HepG2 (cell line): ENCODE measurements at regions not wholly inside any gene's neighbourhood (a gene's known extent, or its start where the extent isn't known, plus 50 kb on each side); places are given as distances from the start of the nearest gene placed in this dataset.

Experiments used
- ATAC-seq: fragments of 200-7000 bp; cut with Tn5 transposase; 3 replicates; pipeline ENCODE4 v1.9.1; 2020; ENCODE audit warnings: mild to moderate bottlenecking, moderate library complexity
- BruUV-seq: library from RNA; stranded (reverse); fragments of 400-500 nt; replicated peaks from 2 replicates; lab custom pipeline; 2021; lab: Mats Ljungman, UMichigan
- CTCF ChIA-PET: fragments of 300-600 bp; formaldehyde crosslinking; extraction: SDS; loops from one replicate; lab custom pipeline; 2021; ENCODE audit warnings: low total read pairs, inconsistent platforms, low intra/inter-chr PET ratio; lab: Yijun Ruan, JAX
- POLR2A ChIA-PET: fragments of 350-600 bp; sonication (Branson Sonifier 250); formaldehyde crosslinking; loops from one replicate; lab custom pipeline; 2020; ENCODE audit warnings: antibody characterized with exemption, inconsistent platforms; lab: Yijun Ruan, JAX
- DNase-seq: peaks from one replicate; pipeline ENCODE4 v3.0.0-alpha.2; 2015; ENCODE audit warnings: low spot score
- FAIRE-seq: peaks from 3 replicates; lab custom pipeline; 2011; peaks lifted over from hg19 to GRCh38; lab: Jason Lieb, UNC
- H2AFZ ChIP-seq: one replicate; pipeline ENCODE4 v1.6.1; 2011; ENCODE audit warnings: low read length, inconsistent platforms
- H3K27ac ChIP-seq: fragments of 300-600 bp; 3 replicates; pipeline ENCODE4 v1.8.0; 2011; ENCODE audit warnings: mixed run types, mild to moderate bottlenecking, mixed read lengths, low read length, inconsistent platforms; ENCODE audit not compliant: insufficient read depth; ENCODE audit errors: extremely low read length
- H3K27me3 ChIP-seq, 2 experiments: fragments of 200-600 bp in 1 of 2; 2 replicates in 1 of 2; 3 replicates in 1 of 2; pipeline versions ENCODE4 v1.6.0 to v1.8.0; 2011; ENCODE audit warnings: low read length in 2 of 2, mild to moderate bottlenecking in 2 of 2, moderate library complexity in 2 of 2, inconsistent platforms in 1 of 2; ENCODE audit not compliant: insufficient read depth in 2 of 2, control insufficient read depth in 1 of 2
- H3K36me3 ChIP-seq, 2 experiments: fragments of 200-600 bp in 1 of 2; replicated peaks in 1 of 2; 2 replicates in 1 of 2; 3 replicates in 1 of 2; pipeline versions ENCODE4 v1.5.1 to v1.8.0; 2011; ENCODE audit warnings: low read length in 2 of 2, inconsistent platforms in 1 of 2; ENCODE audit not compliant: insufficient read depth in 2 of 2, control insufficient read depth in 1 of 2
- H3K4me1 ChIP-seq: 2 replicates; pipeline ENCODE4 v1.5.1; 2012; ENCODE audit warnings: low read length, inconsistent platforms; ENCODE audit not compliant: insufficient read depth
- H3K4me2 ChIP-seq: 2 replicates; pipeline ENCODE4 v1.6.0; 2011; ENCODE audit warnings: low read depth, low read length, inconsistent platforms
- H3K4me3 ChIP-seq, 3 experiments: fragments of 200-600 bp in 1 of 3; sonication (generic), shearing (Covaris generic) in 1 of 3; replicated peaks in 1 of 3; 2 replicates each; pipeline ENCODE4 v1.5.1; 2011 to 2016; ENCODE audit warnings: low read length in 3 of 3, inconsistent platforms in 2 of 3, low read depth in 2 of 3, mild to moderate bottlenecking in 2 of 3, control low read depth in 1 of 3, mixed read lengths in 1 of 3; ENCODE audit not compliant: insufficient read depth in 1 of 3
- H3K79me2 ChIP-seq: one replicate; pipeline ENCODE4 v1.6.1; 2011; ENCODE audit warnings: low read length, inconsistent platforms; ENCODE audit not compliant: insufficient read depth
- H3K9ac ChIP-seq: 2 replicates; pipeline ENCODE4 v1.6.0; 2011; ENCODE audit warnings: mild to moderate bottlenecking, low read depth, low read length, inconsistent platforms; ENCODE audit not compliant: insufficient read depth
- H3K9me3 ChIP-seq: 2 replicates; pipeline ENCODE4 v1.5.1; 2012; ENCODE audit warnings: mild to moderate bottlenecking, low read length
- H4K20me1 ChIP-seq: 2 replicates; pipeline ENCODE4 v1.6.0; 2011; ENCODE audit warnings: inconsistent platforms, mild to moderate bottlenecking, low read length, moderate library complexity; ENCODE audit not compliant: insufficient read depth
- RXRB ChIP-seq: IDR thresholded peaks from 2 replicates; pipeline ENCODE4 v1.6.1; 2016; ENCODE audit warnings: borderline replicate concordance, missing genetic modification reagents, missing compliant biosample characterization
- ZNF205 ChIP-seq: IDR thresholded peaks from 2 replicates; pipeline ENCODE4 v1.6.1; 2018; ENCODE audit warnings: missing biosample characterization, missing genetic modification reagents
- ZNF30 ChIP-seq: sonication (generic); formaldehyde crosslinking; IDR thresholded peaks from 2 replicates; pipeline ENCODE4 v1.5.0; 2020; ENCODE audit warnings: mild to moderate bottlenecking, missing genetic modification reagents
- ZNF431 ChIP-seq: sonication (generic); formaldehyde crosslinking; IDR thresholded peaks from 2 replicates; pipeline ENCODE4 v1.9.0; 2022; ENCODE audit warnings: missing genetic modification reagents, low read depth, mild to moderate bottlenecking, borderline replicate concordance
- ZNF780A ChIP-seq: sonication (generic); formaldehyde crosslinking; IDR thresholded peaks from 2 replicates; pipeline ENCODE4 v1.8.0; 2022; ENCODE audit warnings: mild to moderate bottlenecking, missing genetic modification reagents, moderate library complexity
- WGBS: methylation state at CpG from one replicate; pipeline ENCODE4 v1.1.6; 2017; ENCODE audit warnings: low lambda C conversion rate; 5-methylcytosine and 5-hydroxymethylcytosine counted together
- in situ Hi-C: cut with HindIII; loops from 2 replicates; pipeline ENCODE4 v1.10.0; 2017; ENCODE audit warnings: low pct_unique_long_range_greater_than_20kb; ENCODE audit not compliant: extremely low pct_ligation_motif_present
- intact Hi-C: fragments of 100-400 bp; cut with micrococcal nuclease; formaldehyde crosslinking; loops from one replicate; pipeline ENCODE4 v1.10.0; 2022; ENCODE audit not compliant: unreplicated experiment
- TF ChIP-seq, protein P1 (sequence below): sonication (generic); formaldehyde crosslinking; IDR thresholded peaks from 2 replicates; pipeline ENCODE4 v1.4.0; 2020; ENCODE audit warnings: missing genetic modification reagents, borderline replicate concordance
- TF ChIP-seq, protein P2 (sequence below): sonication (generic); formaldehyde crosslinking; IDR thresholded peaks from 2 replicates; pipeline ENCODE4 v1.4.0; 2020; ENCODE audit warnings: missing genetic modification reagents
- TF ChIP-seq, protein P3 (sequence below): IDR thresholded peaks from 2 replicates; pipeline ENCODE4 v1.6.1; 2016; ENCODE audit warnings: mild to moderate bottlenecking, missing biosample characterization, missing genetic modification reagents
- TF ChIP-seq, protein P4 (sequence below): sonication (generic); formaldehyde crosslinking; IDR thresholded peaks from 2 replicates; pipeline ENCODE4 v1.4.0; 2020; ENCODE audit warnings: mild to moderate bottlenecking, missing genetic modification reagents
- TF ChIP-seq, protein P5 (sequence below): sonication (generic); formaldehyde crosslinking; IDR thresholded peaks from 2 replicates; pipeline ENCODE4 v1.5.0; 2020; ENCODE audit warnings: missing genetic modification reagents

DNA sequence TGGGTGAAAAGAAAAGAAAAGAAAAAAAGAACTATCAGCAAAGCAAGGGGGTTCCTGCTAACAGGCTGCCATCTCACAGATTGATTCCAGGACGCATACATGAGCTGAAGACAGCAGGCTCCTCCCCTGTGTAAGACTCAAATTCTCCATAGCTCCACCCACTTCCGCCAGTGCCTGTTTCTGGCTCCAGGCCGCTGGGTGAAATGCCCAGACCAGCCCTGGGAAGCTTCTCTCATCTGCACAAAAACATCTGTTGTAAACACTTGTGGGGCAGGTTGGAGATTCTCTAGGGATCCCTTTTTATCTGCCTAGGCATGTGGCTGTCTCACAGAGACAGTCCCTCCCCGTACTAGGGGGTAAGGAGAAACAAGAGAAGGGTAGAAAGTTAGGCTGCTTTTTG, 1054.4 kb upstream of the SPRY2 start (continued):
- TF ChIP-seq, protein P1, sequence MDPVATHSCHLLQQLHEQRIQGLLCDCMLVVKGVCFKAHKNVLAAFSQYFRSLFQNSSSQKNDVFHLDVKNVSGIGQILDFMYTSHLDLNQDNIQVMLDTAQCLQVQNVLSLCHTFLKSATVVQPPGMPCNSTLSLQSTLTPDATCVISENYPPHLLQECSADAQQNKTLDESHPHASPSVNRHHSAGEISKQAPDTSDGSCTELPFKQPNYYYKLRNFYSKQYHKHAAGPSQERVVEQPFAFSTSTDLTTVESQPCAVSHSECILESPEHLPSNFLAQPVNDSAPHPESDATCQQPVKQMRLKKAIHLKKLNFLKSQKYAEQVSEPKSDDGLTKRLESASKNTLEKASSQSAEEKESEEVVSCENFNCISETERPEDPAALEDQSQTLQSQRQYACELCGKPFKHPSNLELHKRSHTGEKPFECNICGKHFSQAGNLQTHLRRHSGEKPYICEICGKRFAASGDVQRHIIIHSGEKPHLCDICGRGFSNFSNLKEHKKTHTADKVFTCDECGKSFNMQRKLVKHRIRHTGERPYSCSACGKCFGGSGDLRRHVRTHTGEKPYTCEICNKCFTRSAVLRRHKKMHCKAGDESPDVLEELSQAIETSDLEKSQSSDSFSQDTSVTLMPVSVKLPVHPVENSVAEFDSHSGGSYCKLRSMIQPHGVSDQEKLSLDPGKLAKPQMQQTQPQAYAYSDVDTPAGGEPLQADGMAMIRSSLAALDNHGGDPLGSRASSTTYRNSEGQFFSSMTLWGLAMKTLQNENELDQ (CRISPR knock-in tag), result no peak

DNA sequence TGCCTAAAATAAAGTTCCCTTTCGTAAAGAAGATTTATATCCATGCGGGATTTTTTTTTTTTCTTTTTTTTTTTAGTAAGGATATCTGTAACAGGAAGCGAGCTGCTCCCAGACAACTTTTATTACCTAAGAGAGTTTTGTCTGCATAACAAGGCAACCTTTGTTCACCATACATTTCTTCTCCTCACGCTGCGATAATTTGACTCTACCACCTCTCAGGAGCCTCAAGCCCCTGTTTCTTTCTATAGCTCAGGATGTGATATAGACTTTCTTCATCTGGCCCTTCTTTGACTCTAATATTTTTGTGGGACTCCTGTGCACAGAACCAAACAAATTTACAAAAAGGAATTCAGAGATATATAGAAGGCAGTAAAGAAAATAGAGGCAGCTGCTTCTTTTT, 1053.7 kb upstream of the SPRY2 start:
- Histone ChIP-seq H3K9ac (no peak overlapping the region), H3K36me3 (no peaks in the 10 kb centered on the region), H3K27ac (no peak overlapping the region), H3K27me3 (no peaks in the 10 kb centered on the region), H3K79me2 (no peaks in the 10 kb centered on the region), H2AFZ (no peak overlapping the region), H3K4me3 (no peak overlapping the region), H3K4me1 (no peaks in the 10 kb centered on the region), H3K9me3 (no peaks in the 10 kb centered on the region), H3K4me2 (no peak overlapping the region), H4K20me1 (no peaks in the 10 kb centered on the region)
- POLR2A ChIA-PET, result no interaction called here
- DNase-seq (no peak), ATAC-seq (no peak), FAIRE-seq (no peak)
- in situ Hi-C loops (no loop called here), intact Hi-C loops (no loop called here)
- BruUV-seq, result no TSS peak
- CTCF ChIA-PET, result no interaction called here
- TF ChIP-seq ZNF780A (CRISPR knock-in tag), result no peak
- TF ChIP-seq, protein P2, sequence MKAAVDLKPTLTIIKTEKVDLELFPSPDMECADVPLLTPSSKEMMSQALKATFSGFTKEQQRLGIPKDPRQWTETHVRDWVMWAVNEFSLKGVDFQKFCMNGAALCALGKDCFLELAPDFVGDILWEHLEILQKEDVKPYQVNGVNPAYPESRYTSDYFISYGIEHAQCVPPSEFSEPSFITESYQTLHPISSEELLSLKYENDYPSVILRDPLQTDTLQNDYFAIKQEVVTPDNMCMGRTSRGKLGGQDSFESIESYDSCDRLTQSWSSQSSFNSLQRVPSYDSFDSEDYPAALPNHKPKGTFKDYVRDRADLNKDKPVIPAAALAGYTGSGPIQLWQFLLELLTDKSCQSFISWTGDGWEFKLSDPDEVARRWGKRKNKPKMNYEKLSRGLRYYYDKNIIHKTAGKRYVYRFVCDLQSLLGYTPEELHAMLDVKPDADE, result no peak
- TF ChIP-seq RXRB, result no peak
- TF ChIP-seq ZNF431, result no peak
- TF ChIP-seq, protein P3, sequence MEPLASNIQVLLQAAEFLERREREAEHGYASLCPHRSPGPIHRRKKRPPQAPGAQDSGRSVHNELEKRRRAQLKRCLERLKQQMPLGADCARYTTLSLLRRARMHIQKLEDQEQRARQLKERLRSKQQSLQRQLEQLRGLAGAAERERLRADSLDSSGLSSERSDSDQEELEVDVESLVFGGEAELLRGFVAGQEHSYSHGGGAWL (CRISPR knock-in tag), result no peak
- TF ChIP-seq, protein P4, sequence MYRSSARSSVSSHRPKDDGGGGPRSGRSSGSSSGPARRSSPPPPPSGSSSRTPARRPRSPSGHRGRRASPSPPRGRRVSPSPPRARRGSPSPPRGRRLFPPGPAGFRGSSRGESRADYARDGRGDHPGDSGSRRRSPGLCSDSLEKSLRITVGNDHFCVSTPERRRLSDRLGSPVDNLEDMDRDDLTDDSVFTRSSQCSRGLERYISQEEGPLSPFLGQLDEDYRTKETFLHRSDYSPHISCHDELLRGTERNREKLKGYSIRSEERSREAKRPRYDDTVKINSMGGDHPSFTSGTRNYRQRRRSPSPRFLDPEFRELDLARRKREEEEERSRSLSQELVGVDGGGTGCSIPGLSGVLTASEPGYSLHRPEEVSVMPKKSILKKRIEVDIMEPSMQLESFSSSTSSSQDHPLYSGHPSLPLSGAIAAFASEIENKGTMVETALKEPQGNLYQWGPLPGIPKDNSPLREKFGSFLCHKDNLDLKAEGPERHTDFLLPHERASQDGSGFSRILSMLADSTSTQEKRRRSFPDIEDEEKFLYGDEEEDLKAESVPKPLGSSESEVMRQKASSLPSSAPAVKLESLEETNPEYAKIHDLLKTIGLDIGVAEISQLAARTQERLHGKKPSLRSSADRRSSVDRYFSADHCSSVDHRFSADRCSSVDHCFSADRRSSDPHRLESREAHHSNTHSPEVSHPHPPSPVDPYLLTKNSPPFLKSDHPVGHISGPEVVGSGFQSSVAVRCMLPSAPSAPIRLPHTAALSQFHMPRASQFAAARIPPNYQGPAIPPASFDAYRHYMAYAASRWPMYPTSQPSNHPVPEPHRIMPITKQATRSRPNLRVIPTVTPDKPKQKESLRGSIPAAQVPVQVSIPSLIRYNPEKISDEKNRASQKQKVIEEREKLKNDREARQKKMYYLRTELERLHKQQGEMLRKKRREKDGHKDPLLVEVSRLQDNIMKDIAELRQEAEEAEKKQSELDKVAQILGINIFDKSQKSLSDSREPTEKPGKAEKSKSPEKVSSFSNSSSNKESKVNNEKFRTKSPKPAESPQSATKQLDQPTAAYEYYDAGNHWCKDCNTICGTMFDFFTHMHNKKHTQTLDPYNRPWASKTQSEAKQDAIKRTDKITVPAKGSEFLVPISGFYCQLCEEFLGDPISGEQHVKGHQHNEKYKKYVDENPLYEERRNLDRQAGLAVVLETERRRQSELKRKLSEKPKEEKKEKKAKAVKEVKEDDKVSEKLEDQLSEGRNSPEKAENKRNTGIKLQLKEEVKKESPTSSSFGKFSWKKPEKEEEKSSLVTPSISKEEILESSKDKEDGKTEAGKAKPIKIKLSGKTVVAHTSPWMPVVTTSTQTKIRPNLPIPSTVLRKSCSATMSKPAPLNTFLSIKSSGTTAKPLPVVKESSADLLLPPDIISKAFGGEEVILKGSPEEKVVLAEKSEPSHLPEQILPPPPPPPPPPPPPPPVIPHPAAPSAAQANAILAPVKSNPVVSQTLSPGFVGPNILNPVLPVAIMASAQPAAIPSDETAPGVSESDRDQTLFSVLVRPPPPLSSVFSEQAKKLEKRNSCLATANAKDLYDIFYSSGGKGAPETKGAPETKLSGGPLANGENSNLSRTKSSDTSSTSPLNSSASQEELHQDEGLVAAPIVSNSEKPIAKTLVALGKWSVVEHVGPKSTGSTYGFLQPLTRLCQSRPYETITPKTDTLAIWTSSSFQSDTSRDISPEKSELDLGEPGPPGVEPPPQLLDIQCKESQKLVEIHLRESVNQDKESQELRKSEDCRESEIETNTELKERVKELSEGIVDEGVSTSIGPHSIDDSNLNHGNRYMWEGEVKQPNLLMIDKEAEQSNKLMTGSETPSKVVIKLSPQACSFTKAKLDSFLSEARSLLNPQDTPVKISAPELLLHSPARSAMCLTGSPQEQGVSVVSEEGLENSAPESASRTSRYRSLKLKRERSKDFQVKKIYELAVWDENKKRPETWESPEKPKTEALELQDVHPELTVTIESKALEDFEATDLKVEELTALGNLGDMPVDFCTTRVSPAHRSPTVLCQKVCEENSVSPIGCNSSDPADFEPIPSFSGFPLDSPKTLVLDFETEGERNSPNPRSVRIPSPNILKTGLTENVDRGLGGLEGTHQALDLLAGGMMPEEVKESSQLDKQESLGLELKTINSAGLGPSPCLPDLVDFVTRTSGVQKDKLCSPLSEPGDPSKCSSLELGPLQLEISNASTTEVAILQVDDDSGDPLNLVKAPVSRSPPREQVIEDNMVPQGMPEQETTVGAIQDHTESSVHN (CRISPR knock-in tag), result no peak
- TF ChIP-seq, protein P5, sequence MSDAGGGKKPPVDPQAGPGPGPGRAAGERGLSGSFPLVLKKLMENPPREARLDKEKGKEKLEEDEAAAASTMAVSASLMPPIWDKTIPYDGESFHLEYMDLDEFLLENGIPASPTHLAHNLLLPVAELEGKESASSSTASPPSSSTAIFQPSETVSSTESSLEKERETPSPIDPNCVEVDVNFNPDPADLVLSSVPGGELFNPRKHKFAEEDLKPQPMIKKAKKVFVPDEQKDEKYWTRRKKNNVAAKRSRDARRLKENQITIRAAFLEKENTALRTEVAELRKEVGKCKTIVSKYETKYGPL (CRISPR knock-in tag), result no peak
- TF ChIP-seq ZNF30 (CRISPR knock-in tag), result no peak
- TF ChIP-seq ZNF205, result no peak
- WGBS, result 46% methylated on average over 5 of the region's 5 CpGs
